Astrocyte of the hippocampus (primary cell): ENCODE measurements at regions not wholly inside any gene's neighbourhood (a gene's known extent, or its start where the extent isn't known, plus 50 kb on each side); places are given as distances from the start of the nearest gene placed in this dataset.
A peak's percentile ranks its signal among the peaks of the same experiment; 100 is the strongest.

Source experiments
- DNase-seq: peaks from one replicate; pipeline ENCODE4 v3.0.0; 2011; ENCODE audit warnings: low read depth, low spot score

DNA sequence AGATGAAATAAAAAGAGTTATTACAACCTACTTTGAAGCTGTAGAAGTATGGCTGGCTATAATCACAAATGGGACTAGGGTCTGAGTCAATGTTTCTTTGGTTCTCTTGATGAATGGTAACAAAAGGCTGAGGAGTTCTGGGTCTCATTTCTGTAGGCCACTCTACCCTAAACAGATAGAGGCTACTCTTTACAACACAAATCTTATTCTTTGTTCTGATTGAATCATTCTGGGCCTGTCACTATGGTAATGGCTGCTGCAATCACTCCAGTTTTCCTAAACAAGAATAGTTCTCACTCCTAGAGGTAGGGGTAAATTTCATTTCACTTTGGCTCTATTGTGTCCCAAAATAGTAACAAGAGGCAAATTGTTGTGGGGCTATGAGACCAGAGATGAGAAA lies 1714.3 kb upstream of the PCDH20 start:
- no peak for DNase-seq

DNA sequence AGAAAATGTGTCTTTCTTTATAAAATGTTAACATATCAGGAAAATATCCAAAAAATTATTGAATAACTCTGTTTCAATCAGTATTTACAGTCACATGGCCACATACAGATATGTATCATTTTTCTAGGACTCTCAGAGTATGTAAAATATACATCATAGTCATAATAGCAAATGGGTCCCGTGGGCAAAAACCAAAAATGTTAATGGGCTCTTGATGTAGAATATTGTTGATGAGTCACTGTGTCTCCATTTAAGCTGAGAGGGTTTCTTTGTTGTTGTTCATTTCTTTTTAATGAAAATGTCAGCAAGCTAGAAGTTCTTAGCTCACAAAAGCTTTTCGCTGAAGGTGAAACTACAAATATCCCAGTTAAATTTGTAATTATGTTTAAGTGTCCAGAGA lies 1713.1 kb upstream of the PCDH20 start:
- DNase-seq, result no peak

DNA sequence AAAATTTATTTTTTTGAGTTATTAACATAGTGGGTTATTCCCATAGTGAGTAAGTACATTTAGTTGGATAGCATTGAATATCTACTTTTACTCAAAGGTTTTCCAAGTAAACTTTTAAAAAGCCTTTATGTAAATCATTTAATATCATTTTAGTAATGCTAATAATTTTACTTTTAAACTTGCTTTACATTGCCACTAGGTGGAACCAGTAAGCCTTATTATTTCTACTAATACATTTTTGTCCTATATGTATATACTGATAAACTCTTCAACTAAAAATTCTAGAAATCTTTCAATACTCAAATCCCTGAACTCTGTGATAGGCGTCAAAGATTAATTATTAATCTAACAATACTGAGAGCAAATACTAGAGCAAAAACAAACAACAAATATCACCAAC lies 1709.2 kb upstream of the PCDH20 start:
- DNase-seq, result peak; percentile 18

DNA sequence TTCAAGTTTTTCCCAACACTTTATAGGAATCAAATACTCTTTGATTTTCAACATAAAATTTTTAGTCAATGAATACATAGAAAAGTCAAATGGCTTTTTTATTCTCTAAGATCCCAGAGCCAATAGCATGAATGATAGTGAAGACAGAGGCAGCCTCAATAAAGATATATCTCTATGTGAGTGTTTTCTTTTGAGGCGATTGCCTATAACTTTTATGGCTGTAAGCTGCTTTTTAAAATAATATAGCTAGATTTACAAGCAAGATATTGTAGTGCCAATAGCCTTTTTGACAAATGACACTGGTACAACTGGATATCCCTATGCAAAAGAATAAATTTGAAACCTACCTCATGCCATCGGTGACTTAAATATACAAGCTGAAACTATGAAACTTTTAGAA lies 1705.2 kb upstream of the PCDH20 start:
- DNase-seq, result no peak

DNA sequence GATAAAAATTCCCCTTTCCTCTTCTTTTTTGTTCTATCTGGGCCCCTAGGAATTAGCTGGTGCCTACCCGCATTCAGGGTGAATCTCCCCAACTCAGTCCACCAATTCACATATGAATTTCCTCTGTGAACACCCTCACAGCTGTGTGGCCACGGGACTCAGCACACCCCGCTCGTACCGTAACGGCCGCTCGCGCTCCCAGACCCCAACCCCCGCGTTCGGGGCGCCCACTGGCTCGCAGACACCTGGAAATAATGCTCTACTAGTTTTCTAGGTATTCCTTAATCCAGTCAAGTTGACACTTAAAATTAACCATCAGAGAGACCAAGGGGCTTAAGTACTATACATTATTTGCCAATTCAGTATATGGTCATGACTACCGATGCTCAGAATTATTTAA lies 1702.1 kb upstream of the PCDH20 start:
- no peak for DNase-seq

DNA sequence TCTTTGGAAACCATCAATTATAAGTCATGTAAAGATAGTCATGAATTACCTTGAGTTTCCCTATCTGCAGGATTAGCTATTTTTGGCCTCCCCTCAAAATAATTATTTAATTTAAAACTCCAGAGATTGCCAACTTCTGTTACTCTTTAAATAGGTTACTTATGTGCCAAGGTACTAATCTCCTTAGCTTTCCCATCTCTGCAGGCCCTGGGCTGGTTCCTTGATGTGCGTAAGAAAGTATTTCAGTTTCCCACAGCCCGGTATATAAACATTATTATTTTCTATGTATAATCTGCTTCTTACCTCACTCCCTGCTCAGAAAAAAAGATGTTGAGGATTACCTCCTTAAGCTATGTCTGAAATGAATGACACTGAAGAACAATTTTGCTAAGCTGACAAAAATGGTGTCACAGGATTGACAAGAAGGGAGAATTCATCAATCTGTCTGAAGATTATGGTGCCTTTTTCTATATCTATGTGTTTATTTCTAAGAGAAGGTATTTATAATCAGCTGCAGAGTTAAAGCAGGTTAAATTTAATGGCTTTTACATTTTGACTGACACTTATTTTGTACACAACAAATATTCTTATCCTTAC lies 1697.2 kb upstream of the PCDH20 start:
- no peak for DNase-seq

DNA sequence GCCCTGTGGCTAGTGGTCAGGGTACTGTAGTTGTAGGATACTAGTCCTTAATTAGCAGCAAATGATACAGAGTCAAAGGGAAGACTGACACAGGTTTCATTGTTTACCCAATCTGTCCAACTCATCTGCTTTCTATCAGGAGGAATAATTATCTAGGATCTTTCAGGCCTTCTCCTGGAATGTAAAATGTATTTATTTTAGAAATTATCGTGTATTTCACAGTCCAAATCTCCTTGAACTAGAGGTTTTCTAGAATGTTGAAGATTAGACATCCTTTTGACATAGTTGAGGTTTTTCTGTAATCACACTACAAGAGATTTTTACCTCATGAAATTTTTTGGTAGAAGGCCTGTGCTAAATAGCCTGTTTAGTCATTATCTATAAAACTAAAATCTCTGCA lies 1694.8 kb upstream of the PCDH20 start:
- peak; percentile 5 for DNase-seq

DNA sequence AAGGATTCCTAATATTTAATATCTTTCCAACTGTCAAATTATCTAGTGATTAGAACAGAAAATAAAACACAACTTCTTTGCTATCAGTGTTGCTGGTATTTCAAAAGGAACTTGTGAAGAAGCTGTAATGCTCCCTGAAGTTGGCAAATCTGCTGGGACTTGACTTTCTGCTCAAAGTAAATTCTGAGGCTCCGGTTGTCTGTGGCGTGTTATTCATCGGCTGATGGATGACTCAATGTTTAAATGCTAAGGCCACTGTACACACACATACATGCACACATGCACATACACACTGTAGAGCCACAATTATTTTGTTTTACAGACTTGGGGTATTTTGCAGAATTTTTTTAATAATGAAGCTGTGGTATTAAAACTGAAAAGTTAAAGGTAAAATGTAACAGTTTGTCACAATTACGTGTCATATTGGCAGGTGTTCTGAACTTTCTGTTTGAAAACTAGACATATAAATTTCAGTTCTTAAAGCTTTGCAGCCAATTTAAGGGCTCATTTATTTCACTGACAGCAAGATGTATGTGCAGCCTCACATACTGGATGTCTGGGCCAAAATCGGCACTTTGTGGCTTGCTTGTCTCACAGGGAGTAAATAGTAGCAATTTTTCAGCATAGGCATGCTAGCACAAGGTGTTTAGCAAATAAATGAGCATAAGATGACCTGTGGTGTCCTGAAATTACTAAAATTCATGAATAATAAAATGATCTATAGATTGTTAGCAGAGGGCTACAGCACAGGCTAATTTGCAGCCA lies 1691.7 kb upstream of the PCDH20 start:
- DNase-seq, result peak; percentile 5

DNA sequence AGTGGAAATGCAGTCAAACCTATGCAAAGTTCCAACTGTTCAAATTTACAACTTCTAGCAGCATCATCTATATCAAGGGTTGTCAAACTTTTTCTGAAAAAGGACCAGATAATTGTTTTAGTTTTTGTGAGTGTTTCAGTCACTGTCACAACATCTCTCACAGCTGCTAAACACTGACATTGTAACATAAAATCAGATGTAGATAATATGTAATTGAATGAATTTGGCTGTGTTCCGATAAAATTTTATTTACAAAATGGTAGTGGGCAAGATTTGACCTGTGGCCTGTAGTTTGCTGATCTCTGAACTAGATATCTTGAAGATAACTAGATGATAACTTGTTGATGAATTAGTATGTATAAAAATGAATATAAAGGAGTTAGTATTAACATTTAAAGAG lies 1679.1 kb upstream of the PCDH20 start:
- DNase-seq, result no peak

DNA sequence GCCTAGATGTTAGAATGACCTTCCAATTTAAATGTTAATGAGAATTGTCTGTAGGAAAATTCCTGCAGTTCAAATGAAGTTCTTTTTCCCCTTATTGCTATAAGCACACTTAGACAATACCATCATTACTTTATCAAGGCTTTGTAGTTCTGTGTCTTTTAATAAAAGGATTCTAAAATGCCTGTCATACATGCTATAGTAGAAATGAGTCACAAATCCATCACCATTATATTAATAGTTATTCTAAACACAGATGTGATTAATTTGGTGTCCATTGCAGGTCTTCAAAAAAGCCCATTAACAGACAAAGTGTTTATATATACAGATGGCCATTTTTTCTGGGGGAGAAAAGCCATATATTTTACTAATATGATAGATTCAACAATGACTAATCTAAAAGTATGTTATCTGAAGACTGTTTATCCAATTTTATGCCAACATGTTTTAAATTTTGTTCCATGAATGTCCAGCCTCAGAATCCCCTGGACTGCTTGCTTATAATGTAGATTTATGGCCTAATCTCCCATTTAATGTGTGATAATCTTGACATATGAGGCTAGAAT lies 1678.3 kb upstream of the PCDH20 start:
- no peak for DNase-seq

DNA sequence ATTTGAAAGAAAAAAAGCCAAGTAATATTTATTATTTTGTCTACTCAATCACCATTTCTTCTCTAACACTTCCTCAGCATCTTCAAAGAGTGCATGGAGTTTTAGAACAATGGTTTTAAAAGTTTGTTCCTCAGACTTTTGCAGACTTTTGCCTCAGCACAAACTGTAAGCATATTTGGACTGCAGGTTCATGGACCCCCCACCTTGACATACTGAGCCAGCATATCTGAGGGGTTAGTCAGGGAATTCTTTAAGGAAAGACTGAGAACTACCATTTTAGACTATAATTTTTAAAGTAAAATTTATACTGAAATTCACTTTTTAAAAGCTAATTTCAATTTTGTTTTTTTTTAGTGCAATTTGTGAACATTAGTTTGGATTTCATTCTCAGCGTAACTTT lies 1676.8 kb upstream of the PCDH20 start:
- DNase-seq, result peak; percentile 54

DNA sequence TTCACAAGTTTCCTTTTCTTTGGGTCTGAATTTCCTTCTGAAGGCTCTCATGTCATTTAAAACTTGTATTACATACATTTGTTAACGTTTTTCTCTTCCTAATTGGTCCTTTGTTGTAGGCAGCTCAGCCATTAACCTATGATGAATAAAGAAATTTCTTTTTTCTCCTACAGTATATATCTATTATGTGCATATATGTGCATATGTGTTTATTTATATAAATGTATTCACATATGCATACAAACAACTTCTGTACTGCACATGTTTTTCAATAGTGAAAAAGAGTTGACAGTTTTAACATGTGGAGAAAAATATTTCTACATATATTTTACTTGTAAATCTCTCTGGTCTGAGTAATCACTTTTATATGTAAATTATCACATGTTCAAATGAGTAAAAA lies 1674.9 kb upstream of the PCDH20 start:
- no peak for DNase-seq

DNA sequence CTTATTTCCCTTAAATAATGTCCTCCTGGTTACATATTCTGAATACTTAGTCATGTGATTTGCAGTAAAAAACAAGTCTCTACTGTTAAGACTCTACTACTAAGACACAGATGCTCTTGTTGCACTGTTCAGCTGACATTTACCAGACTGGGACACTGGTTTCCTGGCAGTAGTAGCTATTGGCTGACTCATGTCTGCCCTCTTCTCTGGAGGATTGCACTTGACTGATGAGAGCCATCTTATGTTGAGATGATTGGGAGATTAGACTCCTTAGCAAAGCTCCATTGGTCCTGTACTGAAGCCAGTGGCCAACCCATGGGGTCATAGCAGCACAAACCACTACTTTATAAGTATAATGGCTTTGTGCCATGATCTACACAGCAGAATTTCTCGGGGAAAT lies 1672.6 kb upstream of the PCDH20 start:
- DNase-seq, result no peak

DNA sequence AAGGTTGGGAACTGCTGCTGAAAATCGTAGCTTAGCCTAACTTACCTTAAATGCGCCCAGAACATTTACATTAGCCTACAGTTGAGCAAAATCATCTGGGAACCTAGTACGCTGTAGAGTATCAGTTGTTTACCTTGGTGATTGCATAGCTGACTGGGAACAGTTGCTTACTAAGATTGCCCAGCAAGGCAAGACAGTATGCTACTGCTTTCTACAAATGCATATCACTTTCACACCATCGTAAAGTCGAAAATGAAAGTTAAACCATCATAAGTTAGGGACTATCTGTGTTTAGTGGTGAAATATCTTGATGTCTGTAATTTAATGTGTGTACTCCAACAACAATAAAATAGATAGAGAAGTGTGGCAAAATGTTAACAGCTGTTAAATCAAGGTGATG lies 1670.6 kb upstream of the PCDH20 start:
- DNase-seq, result no peak

DNA sequence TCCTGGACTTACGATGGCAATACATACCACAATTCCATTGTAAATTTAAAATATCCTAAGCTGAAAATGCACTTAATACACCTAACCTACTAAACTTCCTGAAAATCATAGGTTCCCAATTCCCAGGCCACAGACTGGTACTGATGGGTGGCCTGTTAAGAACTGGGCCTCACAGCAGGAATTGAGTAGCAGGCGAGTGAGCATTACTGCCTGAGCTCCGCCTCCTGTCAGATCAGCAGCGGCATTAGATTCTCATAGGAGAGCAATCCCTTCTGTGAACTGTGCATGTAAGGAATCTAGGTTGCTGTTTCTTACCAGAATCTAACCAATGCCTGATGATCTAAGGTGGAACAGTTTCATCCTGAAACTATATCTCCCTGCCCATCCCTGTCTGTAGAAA lies 1670.2 kb upstream of the PCDH20 start:
- DNase-seq, result no peak

DNA sequence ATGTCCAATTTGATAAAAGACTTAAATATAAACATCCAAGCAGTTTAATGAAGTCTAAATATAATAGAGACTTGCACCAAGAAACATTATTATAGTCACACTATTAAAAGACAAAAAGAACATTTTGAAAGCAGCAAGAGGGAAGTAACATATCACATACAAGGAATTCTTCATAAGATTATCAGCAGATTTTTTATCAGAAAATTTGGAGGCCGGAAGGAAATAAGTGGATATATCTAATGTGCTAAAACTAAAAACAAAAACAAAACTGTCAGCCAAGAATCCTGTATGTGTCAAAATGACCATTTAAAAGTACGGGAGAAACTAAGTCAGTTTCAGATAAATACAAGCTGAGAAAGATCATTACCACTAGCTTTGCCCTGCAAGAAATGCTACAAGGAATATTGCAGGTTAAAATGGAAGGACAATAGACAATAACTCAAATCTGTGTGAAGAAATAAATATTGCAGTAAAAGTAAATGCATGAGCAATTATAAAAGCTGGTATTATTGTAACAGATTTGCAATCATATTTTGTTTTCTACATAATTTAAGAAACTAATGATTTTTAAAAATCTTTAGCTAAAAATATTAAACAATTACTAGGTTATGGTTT lies 1665.9 kb upstream of the PCDH20 start:
- no peak for DNase-seq

DNA sequence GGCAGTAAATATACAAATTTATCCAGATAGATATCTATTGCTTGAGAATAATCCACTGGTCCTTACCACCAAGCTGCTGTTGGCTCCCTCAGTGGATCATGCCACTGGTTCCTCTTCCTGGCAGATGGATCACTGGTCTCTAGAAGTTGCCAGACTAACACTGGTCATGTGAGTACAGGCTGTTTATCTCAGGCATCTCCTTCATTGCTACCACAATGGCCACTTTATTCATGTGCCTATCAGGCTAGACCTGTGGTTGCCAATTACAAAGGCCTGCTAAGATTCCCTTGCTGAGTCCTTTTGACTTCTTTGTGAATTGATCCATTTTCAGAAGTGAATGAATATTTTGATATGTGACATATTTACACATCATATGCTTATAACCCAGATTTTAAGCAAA lies 1659.5 kb upstream of the PCDH20 start:
- no peak for DNase-seq

DNA sequence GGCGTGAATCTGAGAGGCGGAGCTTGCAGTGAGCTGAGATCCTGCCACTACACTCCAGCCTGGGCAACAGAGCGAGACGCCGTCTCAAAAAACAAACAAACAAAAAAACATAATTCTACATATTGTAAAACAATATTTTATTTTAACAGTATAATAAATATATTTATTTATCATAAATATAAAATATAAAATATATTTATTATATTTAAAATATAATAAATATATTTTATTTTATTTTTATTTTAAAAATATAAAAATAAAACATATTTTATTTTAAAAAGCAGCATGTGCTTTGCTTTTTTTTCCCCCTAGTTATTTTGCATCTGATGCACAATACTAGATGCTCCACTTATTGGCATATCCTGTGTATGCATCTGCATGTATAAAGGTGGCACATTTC lies 1634.6 kb upstream of the PCDH20 start:
- DNase-seq, result no peak

DNA sequence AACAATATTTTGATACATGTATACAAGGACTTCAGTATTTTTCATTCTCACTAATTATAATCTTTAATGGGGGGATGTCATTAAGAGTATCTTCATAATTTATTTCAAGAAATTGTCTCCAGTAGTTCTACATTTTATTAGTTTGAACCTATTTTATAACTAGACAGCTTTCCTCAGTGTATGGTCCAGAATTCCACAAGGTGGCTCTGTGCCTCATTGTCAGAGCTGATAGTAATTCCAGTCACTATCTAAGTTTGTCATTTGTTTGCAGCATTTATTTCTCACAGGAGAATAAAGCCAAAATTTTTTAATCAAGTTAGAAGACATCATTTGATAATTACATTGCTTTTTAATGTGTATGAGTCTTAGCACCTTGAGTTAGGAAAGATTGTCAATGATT lies 1633.0 kb upstream of the PCDH20 start:
- no peak for DNase-seq

DNA sequence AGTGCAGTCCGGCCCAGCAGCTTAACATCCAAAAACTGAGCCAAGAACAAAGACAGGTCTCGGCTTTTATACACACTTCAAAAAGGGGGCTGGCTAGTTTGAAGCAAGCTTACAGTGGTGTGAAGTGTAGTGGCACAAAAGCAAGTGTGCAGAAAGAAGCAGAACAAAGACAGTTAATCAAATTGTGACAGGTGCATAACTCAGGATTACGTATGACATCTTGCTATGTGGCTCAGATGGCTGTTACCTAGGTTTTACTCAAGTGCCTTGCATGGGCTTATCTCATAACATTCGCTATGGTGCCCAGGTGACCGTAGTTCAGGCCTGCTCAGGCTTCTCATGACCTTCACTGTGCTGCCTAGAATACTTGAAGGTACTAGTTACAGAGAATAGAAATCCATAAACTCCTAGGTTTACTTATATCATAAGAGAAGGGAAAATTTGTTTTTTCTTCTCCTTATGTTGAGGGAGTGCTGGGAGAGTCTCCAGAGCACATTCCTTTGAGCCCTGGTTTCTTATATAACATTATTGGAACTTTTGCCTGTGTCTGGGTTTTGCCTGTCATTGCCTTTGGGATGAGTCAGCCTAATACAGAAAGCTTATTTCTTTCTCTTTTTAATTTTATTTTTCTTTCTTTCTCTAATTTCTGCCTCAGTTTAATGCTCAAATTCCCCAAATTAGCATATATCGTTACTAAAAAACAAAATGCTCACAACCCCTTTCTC lies 1629.1 kb upstream of the PCDH20 start:
- DNase-seq, result peak; percentile 4

DNA sequence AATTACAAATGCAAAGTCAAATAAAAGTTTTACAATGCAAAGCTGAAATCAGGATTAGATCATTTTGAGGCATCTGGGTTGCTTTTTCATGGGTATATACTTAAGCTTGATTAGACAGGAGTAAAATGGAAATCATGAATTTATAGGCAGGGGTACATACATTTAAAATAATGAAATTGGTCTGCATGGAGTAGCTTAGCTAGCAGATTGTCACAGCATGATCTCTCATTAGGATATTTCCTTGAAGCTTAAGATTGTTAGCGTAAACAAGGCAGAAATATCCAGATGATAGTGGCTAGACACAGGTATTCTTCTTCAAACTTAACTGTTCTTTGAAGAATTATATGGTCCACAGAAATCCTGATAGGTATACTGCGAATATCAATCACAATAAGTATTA lies 1627.0 kb upstream of the PCDH20 start:
- no peak for DNase-seq
